K562 (cell line): ENCODE measurements at regions not wholly inside any gene's neighbourhood (a gene's known extent, or its start where the extent isn't known, plus 50 kb on each side); places are given as distances from the start of the nearest gene placed in this dataset.

Source experiments
- ATAC-seq: fragments of 200-7000 bp; cut with Tn5 transposase; 3 replicates; pipeline ENCODE4 v1.9.1; 2020; ENCODE audit warnings: moderate library complexity
- BruUV-seq: library from RNA; stranded (reverse); fragments of 400-500 nt; replicated peaks from 2 replicates; lab custom pipeline; 2021; lab: Mats Ljungman, UMichigan
- CTCF ChIA-PET: fragments of 300-600 bp; formaldehyde crosslinking; extraction: SDS; loops from one replicate; lab custom pipeline; 2021; ENCODE audit warnings: low intra/inter-chr PET ratio; lab: Yijun Ruan, JAX
- POLR2A ChIA-PET: fragments of 300-600, 350-650 bp; sonication (Branson Sonifier 250); formaldehyde crosslinking; extraction: SDS; loops from one replicate; lab custom pipeline; 2021; ENCODE audit warnings: antibody characterized with exemption, inconsistent platforms; lab: Yijun Ruan, JAX
- DNase-seq, 4 experiments: peaks; one replicate each; pipeline versions ENCODE4 v3.0.0 to v3.0.0-alpha.2; 2011 to 2018; ENCODE audit warnings: low spot score in 3 of 4, mixed read lengths in 3 of 4; ENCODE audit errors: extremely low read depth in 1 of 4
- FAIRE-seq: peaks from 2 replicates; lab custom pipeline; 2011; peaks lifted over from hg19 to GRCh38; lab: Jason Lieb, UNC
- H2AFZ ChIP-seq: 2 replicates; pipeline ENCODE4 v1.6.0; 2011; ENCODE audit warnings: low read depth, low read length, control low read depth, inconsistent platforms
- H3K27ac ChIP-seq: fragments of 200-600 bp; 3 replicates; pipeline ENCODE4 v1.8.0; 2011; ENCODE audit warnings: low read depth, mild to moderate bottlenecking, control low read depth, inconsistent platforms, low read length, moderate library complexity, mixed read lengths; ENCODE audit errors: extremely low read depth
- H3K27me3 ChIP-seq, 2 experiments: fragments of 300-600 bp in 1 of 2; 2 replicates in 1 of 2; 3 replicates in 1 of 2; pipeline versions ENCODE4 v1.6.0 to v1.8.0; 2011; ENCODE audit warnings: inconsistent platforms in 2 of 2, low read length in 2 of 2, mild to moderate bottlenecking in 1 of 2, mixed read lengths in 1 of 2, moderate library complexity in 1 of 2; ENCODE audit not compliant: control insufficient read depth in 2 of 2, insufficient read depth in 2 of 2
- H3K36me3 ChIP-seq: fragments of 300-600 bp; 3 replicates; pipeline ENCODE4 v1.8.0; 2011; ENCODE audit warnings: mild to moderate bottlenecking, low read length, inconsistent platforms; ENCODE audit not compliant: control insufficient read depth, insufficient read depth
- H3K4me1 ChIP-seq, 2 experiments: fragments of 200-600 bp in 1 of 2; replicated peaks in 1 of 2; 2 replicates in 1 of 2; 3 replicates in 1 of 2; pipeline versions ENCODE4 v1.5.1 to v1.8.0; 2011; ENCODE audit warnings: inconsistent platforms in 2 of 2, low read length in 2 of 2, mild to moderate bottlenecking in 1 of 2, mixed read lengths in 1 of 2, moderate library complexity in 1 of 2; ENCODE audit not compliant: control insufficient read depth in 2 of 2, insufficient read depth in 2 of 2
- H3K4me2 ChIP-seq: 2 replicates; pipeline ENCODE4 v1.6.1; 2011; ENCODE audit warnings: low read length, control low read depth, inconsistent platforms, mixed read lengths; ENCODE audit not compliant: insufficient read depth
- H3K4me3 ChIP-seq: fragments of 200-600 bp; sonication (generic), shearing (Covaris generic); 2 replicates; pipeline ENCODE4 v1.5.1; 2016; ENCODE audit warnings: control low read depth, inconsistent platforms
- H3K79me2 ChIP-seq: fragments of 200-600 bp; 3 replicates; pipeline ENCODE4 v1.8.0; 2011; ENCODE audit warnings: low read length, inconsistent platforms; ENCODE audit not compliant: control insufficient read depth, insufficient read depth
- H3K9ac ChIP-seq, 2 experiments: 2 replicates each; pipeline versions ENCODE4 v1.6.0 to v1.6.1; 2011; ENCODE audit warnings: low read depth in 2 of 2, low read length in 2 of 2, control low read depth in 1 of 2, inconsistent platforms in 1 of 2, mild to moderate bottlenecking in 1 of 2, mixed read lengths in 1 of 2; ENCODE audit not compliant: insufficient read depth in 1 of 2
- H3K9me1 ChIP-seq: one replicate; pipeline ENCODE4 v1.6.0; 2011; ENCODE audit warnings: inconsistent platforms, mild to moderate bottlenecking, low read length, moderate library complexity; ENCODE audit not compliant: control insufficient read depth, insufficient read depth
- H3K9me3 ChIP-seq: replicated peaks from 2 replicates; pipeline ENCODE4 v1.5.1; 2011; ENCODE audit warnings: low read depth, low read length, inconsistent platforms; ENCODE audit not compliant: control insufficient read depth, insufficient read depth
- H4K20me1 ChIP-seq: replicated peaks from 2 replicates; pipeline ENCODE4 v1.6.1; 2011; ENCODE audit warnings: low read length, inconsistent platforms, mixed read lengths; ENCODE audit not compliant: control insufficient read depth, insufficient read depth
- BRCA1 ChIP-seq, 2 experiments: fragments of 450-650 bp in 1 of 2; sonication (generic) in 1 of 2; formaldehyde crosslinking in 1 of 2; IDR thresholded peaks; 2 replicates each; pipeline versions ENCODE4 v1.5.0 to v1.6.1; 2017 to 2020; ENCODE audit warnings: mild to moderate bottlenecking in 1 of 2, missing genetic modification reagents in 1 of 2
- POLR2B ChIP-seq: fragments of 450-650 bp; IDR thresholded peaks from 2 replicates; pipeline ENCODE4 v1.6.1; 2018; ENCODE audit warnings: low read depth; ENCODE audit not compliant: partially characterized antibody
- RNF2 ChIP-seq: sonication (generic); IDR thresholded peaks from 2 replicates; pipeline ENCODE4 v1.6.1; 2016
- SNIP1 ChIP-seq: fragments of 450-650 bp; IDR thresholded peaks from 2 replicates; pipeline ENCODE4 v1.7.1; 2017; ENCODE audit warnings: low read depth, mild to moderate bottlenecking
- WGBS: fragments of 100-300 bp; shearing (Covaris generic); methylation state at CpG from one replicate; pipeline ENCODE4 v1.1.6; 2016; ENCODE audit warnings: low coverage, mixed read lengths; ENCODE audit not compliant: insufficient coverage; ENCODE audit errors: missing lambda C conversion rate; 5-methylcytosine and 5-hydroxymethylcytosine counted together
- in situ Hi-C: fragments of 300-500 bp; cut with MboI; formaldehyde crosslinking; loops from 4 replicates; pipeline ENCODE4 v1.15.0; 2018; ENCODE audit warnings: inconsistent platforms, mixed read lengths
- intact Hi-C: fragments of 100-400 bp; cut with micrococcal nuclease; formaldehyde crosslinking; loops from 2 replicates; pipeline ENCODE4 v1.14.2; 2022
- TF ChIP-seq, protein P1 (sequence below): sonication (generic); formaldehyde crosslinking; IDR thresholded peaks from 2 replicates; pipeline ENCODE4 v1.8.1; 2022; ENCODE audit warnings: missing genetic modification reagents
- TF ChIP-seq, protein P2 (sequence below): conservative IDR thresholded peaks from 2 replicates; pipeline ENCODE4 v1.6.1; 2011; ENCODE audit warnings: low read depth, mild to moderate bottlenecking, low read length; ENCODE audit not compliant: control insufficient read depth

DNA sequence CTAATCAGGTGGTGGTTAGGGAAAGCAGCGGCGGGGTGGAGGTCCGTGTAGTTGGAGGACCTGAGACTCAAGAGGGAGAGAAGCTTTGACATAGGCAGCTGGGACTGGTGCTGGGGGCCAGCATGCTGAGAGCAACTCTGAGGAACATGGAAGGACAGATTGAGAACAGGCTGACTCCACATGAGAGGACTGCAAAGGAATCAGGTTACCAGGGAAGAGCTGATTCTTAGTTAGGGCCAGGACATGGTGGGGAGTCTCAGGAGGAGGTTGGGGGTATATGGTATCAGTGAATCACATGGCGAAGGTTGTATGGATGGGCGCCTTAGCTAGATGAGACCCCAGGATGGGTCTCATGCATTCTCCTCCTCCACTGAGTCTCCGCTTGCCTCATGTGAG, 264.0 kb upstream of the BOD1L1 start:
- no peak overlapping the region for H3K27ac ChIP-seq
- FAIRE-seq (no peak), ATAC-seq (no peak), DNase-seq (no peak)
- no peak overlapping the region for H3K9ac ChIP-seq
- no peak overlapping the region for H2AFZ ChIP-seq
- H3K4me2 ChIP-seq: no peak overlapping the region
- 0 out of 2 replicates have a peak, but pooled peaks cover 2% of the 10 kb centered on the region for H3K9me3 ChIP-seq
- no peaks in the 10 kb centered on the region for H3K9me1 ChIP-seq
- H4K20me1 ChIP-seq: no peaks in the 10 kb centered on the region
- H3K36me3 ChIP-seq: no peaks in the 10 kb centered on the region
- H3K79me2 ChIP-seq: no peaks in the 10 kb centered on the region
- POLR2A ChIA-PET: no interaction called here
- TF ChIP-seq, protein P1, sequence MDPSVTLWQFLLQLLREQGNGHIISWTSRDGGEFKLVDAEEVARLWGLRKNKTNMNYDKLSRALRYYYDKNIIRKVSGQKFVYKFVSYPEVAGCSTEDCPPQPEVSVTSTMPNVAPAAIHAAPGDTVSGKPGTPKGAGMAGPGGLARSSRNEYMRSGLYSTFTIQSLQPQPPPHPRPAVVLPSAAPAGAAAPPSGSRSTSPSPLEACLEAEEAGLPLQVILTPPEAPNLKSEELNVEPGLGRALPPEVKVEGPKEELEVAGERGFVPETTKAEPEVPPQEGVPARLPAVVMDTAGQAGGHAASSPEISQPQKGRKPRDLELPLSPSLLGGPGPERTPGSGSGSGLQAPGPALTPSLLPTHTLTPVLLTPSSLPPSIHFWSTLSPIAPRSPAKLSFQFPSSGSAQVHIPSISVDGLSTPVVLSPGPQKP: no peak
- no peak for TF ChIP-seq POLR2B
- TF ChIP-seq, protein P2, sequence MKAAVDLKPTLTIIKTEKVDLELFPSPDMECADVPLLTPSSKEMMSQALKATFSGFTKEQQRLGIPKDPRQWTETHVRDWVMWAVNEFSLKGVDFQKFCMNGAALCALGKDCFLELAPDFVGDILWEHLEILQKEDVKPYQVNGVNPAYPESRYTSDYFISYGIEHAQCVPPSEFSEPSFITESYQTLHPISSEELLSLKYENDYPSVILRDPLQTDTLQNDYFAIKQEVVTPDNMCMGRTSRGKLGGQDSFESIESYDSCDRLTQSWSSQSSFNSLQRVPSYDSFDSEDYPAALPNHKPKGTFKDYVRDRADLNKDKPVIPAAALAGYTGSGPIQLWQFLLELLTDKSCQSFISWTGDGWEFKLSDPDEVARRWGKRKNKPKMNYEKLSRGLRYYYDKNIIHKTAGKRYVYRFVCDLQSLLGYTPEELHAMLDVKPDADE: no peak
- no peak for TF ChIP-seq BRCA1 (IDR thresholded peaks at IDR 0.05)
- TF ChIP-seq BRCA1 (CRISPR knock-in tag; IDR thresholded peaks at IDR 0.05): no peak
- TF ChIP-seq RNF2: no peak
- TF ChIP-seq SNIP1: no peak
- no peak overlapping the region for H3K4me3 ChIP-seq
- in situ Hi-C loops (no loop called here), intact Hi-C loops (no loop called here)
- H3K27me3 ChIP-seq: no peaks in the 10 kb centered on the region
- 2% methylated on average over 6 of the region's 6 CpGs for WGBS
- H3K4me1 ChIP-seq: no peaks in the 10 kb centered on the region
- no TSS peak for BruUV-seq
- CTCF ChIA-PET: no interaction called here
